Neural cell (in vitro differentiated cells): ENCODE measurements at regions not wholly inside any gene's neighbourhood (a gene's known extent, or its start where the extent isn't known, plus 50 kb on each side); places are given as distances from the start of the nearest gene placed in this dataset.

Experiments
- CTCF ChIP-seq: fragments of 450-650 bp; IDR thresholded peaks from 2 replicates; pipeline ENCODE4 v1.5.1; 2014; ENCODE audit warnings: antibody characterized with exemption, mild to moderate bottlenecking, moderate library complexity; ENCODE audit not compliant: poor library complexity, severe bottlenecking
- POLR2AphosphoS5 ChIP-seq: IDR thresholded peaks from 2 replicates; pipeline ENCODE4 v1.6.1; 2012
- SMC3 ChIP-seq: fragments of 450-650 bp; conservative IDR thresholded peaks from 2 replicates; pipeline ENCODE4 v1.6.1; 2014; ENCODE audit warnings: antibody characterized with exemption, mild to moderate bottlenecking, moderate library complexity; ENCODE audit not compliant: poor library complexity

- TF ChIP-seq CTCF (no peak), SMC3 (no peak), POLR2AphosphoS5 (no peak)
Measured at GRCh38 chr19:27905074-27905473, 1307.9 kb downstream of the UQCRFS1 start.
